ENCODE measurements at regions not wholly inside any gene's neighbourhood (a gene's known extent, or its start where the extent isn't known, plus 50 kb on each side); places are given as distances from the start of the nearest gene placed in this dataset.

DNA sequence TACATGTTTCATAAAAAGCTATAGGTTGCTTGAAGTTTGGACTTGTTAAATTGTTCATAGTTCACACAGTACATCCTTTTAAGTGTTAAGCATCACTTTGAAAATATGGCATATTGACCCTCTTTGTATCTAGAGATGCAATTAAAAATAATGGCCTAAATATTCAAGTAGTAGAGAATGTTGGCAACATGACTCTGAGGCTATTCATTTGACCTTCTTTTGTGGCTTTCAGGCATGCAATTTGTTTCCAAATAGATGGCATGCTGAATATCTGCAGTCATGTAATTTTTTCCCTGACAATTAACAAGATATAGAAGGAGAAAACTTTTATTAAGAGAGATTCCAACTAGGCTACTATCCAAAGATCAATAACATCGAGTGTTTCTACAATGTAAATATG, 230.5 kb upstream of the ZRANB2 start:
- TF ChIP-seq, protein P1, sequence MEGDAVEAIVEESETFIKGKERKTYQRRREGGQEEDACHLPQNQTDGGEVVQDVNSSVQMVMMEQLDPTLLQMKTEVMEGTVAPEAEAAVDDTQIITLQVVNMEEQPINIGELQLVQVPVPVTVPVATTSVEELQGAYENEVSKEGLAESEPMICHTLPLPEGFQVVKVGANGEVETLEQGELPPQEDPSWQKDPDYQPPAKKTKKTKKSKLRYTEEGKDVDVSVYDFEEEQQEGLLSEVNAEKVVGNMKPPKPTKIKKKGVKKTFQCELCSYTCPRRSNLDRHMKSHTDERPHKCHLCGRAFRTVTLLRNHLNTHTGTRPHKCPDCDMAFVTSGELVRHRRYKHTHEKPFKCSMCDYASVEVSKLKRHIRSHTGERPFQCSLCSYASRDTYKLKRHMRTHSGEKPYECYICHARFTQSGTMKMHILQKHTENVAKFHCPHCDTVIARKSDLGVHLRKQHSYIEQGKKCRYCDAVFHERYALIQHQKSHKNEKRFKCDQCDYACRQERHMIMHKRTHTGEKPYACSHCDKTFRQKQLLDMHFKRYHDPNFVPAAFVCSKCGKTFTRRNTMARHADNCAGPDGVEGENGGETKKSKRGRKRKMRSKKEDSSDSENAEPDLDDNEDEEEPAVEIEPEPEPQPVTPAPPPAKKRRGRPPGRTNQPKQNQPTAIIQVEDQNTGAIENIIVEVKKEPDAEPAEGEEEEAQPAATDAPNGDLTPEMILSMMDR (IDR thresholded peaks at IDR 0.05; ENCODE audit: insufficient read depth, low read length), result no peak
- H3K4me3 ChIP-seq (ENCODE audit: low read depth, low read length), result no peak overlapping the region
- no peak for DNase-seq (ENCODE audit: low read depth)

DNA sequence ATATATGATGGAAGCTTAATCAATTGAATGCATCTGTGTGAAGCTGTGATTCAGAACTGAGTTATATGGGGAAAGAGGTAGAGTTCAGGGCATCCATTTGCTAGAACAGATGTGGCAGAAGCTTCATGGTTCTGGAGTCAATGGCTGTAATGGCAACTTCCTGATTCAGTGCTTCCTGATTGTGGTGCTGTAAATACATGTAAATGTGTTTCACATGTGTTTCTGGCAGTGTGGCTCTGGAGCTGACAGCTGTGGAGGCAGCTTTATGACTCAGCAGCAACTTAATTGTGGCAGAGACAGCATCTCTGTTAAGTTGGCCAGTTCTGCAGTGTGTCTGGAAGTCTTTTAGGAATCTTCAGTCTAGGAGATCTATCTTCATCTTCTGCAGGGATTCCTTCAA, 226.6 kb upstream of the ZRANB2 start:
- DNase-seq (ENCODE audit: low read depth), result peak; percentile 56
- TF ChIP-seq, protein P1 (IDR thresholded peaks at IDR 0.05; ENCODE audit: insufficient read depth, low read length), result no peak

DNA sequence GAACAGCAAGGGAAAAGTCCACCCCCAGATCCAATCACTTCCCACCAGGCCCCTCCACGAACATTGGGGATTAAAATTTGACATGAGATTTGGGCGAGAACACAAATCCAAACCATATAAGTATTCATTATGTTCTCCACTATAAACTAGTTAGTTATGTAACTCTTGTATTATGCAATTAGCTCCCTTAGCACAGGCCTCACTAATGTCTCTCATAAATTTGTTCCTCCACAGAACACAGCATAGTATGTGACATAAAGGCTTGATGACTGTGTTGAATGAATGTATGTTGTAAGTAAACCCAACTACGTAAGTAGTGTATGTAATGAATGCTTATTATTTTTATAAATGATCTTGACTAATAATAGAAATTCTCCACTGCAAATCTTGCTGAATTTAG, 223.3 kb upstream of the ZRANB2 start:
- DNase-seq (ENCODE audit: low read depth), result no peak
- H3K4me3 ChIP-seq (ENCODE audit: low read depth, low read length), result no peak overlapping the region
- TF ChIP-seq, protein P1 (IDR thresholded peaks at IDR 0.05; ENCODE audit: insufficient read depth, low read length), result no peak

More for the DNA sequence above, 226.6 kb upstream of the ZRANB2 start:
- H3K4me3 ChIP-seq (ENCODE audit: low read depth, low read length), result no peak overlapping the region

DNA sequence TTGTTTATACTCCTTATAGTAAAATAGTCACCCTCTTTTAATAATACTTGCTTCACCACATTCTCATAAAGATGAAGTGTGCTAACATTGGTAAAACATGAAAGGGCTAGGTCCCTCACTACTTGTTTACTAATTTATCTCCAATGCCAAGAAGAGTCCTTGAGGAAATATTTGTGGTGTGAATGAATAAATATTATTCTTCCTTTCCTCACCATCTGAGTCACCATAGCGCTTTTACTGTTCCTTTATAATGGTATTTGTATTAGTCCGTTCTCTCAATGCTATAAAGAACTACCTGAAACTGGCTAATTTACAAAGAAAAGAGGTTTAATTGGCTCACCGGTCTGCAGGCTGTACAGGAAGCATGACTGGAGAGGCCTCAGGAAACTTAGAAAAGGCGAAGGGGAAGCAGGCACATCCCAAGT, 222.8 kb upstream of the ZRANB2 start:
- TF ChIP-seq, protein P1 (IDR thresholded peaks at IDR 0.05; ENCODE audit: insufficient read depth, low read length), result no peak
- no peak for DNase-seq (ENCODE audit: low read depth)
- no peak overlapping the region for H3K4me3 ChIP-seq (ENCODE audit: low read depth, low read length)

DNA sequence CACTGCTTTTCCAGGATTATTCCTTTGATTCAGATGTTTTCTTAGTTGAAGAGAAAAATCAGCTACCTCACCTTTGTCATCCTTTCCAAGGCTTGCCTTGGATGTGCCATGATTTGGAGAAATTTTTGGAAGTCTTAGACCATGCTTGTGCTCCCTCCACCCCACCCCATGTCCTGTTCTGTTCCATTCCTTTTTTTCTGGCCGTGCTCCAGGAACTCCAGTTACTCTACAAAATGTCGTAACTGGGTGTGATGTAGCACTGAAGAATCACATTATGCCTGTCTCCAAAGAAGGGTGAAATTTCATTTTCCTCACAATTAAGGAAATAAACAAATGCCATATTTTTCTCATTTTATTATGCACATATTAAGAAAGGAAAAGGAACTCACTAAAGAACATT, 217.8 kb upstream of the ZRANB2 start:
- H3K4me3 ChIP-seq (ENCODE audit: low read depth, low read length), result no peak overlapping the region
- DNase-seq (ENCODE audit: low read depth), result no peak
- TF ChIP-seq, protein P1 (IDR thresholded peaks at IDR 0.05; ENCODE audit: insufficient read depth, low read length), result no peak

DNA sequence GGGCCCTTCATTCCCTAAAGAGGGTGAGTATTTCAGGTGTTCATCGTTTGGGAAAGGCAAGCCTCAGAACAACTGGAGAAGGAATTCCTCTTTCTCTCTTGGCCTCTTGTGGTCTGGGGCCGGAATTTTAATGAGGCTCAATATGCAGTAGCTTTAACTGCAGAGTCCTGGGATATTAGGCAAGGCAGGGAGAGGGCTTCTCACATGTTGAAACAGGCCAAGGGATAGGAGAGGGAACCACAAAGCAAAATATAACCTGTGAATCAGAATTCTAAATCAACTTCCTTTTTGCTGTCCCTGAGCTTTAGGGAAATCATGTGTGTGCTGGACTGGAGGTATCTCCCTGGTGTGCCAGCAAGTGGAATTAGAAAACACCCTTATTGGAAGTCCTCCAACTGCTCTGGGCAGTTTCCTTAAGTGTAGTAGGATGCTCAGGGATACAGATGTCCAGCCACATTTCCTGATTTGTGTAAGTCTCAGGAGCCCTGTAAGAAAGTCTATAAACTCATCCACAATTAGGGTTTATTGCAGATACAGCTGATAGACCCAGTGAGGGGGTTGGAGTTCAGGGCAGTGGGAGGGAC, 215.8 kb upstream of the ZRANB2 start:
- no peak for DNase-seq (ENCODE audit: low read depth)
- H3K4me3 ChIP-seq (ENCODE audit: low read depth, low read length), result no peak overlapping the region
- TF ChIP-seq, protein P1 (IDR thresholded peaks at IDR 0.05; ENCODE audit: insufficient read depth, low read length), result no peak

DNA sequence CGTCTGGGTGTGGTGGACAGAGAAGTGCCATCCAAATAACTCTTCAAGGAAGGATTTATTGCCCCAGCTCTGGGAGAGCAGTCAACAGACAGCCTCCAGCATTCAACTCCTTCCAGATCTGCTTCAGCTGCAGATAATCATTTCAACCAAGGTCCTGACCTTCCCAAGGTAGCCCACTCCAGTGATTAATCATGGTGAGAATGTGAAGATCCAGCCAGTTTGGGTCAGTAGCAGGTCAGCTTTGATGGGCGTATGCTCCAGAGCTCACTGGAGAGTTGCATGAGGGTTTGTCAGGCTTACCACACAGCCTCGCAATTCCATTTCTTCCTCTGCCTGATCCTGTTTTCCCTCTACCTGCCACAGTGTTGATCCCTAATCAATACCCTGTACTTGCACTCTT, 214.5 kb upstream of the ZRANB2 start:
- TF ChIP-seq, protein P1 (IDR thresholded peaks at IDR 0.05; ENCODE audit: insufficient read depth, low read length), result no peak
- H3K4me3 ChIP-seq (ENCODE audit: low read depth, low read length), result no peak overlapping the region
- no peak for DNase-seq (ENCODE audit: low read depth)

Measured in fibroblast of the aortic adventitia (primary cell).